GM12864 (cell line): ENCODE measurements at regions not wholly inside any gene's neighbourhood (a gene's known extent, or its start where the extent isn't known, plus 50 kb on each side); places are given as distances from the start of the nearest gene placed in this dataset.

ENCODE experiments used
- DNase-seq: peaks from one replicate; pipeline ENCODE4 v3.0.0-alpha.2; 2011; ENCODE audit warnings: low read depth
- H3K4me3 ChIP-seq: 2 replicates; pipeline ENCODE4 v1.5.1; 2011; ENCODE audit warnings: mild to moderate bottlenecking, low read depth, low read length, control low read depth
- TF ChIP-seq, protein P1 (sequence below): IDR thresholded peaks from 2 replicates; pipeline ENCODE4 v1.5.1; 2011; ENCODE audit warnings: low read depth, mild to moderate bottlenecking, moderate library complexity, low read length, control low read depth, inconsistent platforms; ENCODE audit errors: missing control alignments

DNA sequence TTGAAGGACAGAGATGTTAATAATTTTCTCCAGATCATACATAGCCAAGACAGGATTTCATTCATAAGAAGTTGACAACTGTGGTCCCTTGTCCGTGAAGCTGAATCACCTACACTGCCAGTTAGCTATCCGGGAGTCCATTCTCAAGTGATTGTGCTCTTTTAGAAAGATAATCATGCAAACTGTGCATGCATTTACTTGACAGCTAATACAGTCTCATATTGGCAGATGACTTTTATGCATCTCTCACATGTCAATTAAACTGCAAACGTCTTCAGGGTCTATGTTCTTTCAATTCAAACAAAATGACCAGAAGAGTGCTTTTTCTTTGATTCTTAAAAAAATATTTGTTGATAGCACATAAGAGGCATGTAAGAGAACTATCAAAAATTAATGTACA, 1572.9 kb downstream of the C4orf33 start:
- no peak for DNase-seq
- TF ChIP-seq, protein P1, sequence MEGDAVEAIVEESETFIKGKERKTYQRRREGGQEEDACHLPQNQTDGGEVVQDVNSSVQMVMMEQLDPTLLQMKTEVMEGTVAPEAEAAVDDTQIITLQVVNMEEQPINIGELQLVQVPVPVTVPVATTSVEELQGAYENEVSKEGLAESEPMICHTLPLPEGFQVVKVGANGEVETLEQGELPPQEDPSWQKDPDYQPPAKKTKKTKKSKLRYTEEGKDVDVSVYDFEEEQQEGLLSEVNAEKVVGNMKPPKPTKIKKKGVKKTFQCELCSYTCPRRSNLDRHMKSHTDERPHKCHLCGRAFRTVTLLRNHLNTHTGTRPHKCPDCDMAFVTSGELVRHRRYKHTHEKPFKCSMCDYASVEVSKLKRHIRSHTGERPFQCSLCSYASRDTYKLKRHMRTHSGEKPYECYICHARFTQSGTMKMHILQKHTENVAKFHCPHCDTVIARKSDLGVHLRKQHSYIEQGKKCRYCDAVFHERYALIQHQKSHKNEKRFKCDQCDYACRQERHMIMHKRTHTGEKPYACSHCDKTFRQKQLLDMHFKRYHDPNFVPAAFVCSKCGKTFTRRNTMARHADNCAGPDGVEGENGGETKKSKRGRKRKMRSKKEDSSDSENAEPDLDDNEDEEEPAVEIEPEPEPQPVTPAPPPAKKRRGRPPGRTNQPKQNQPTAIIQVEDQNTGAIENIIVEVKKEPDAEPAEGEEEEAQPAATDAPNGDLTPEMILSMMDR = no peak
- H3K4me3 ChIP-seq = no peak overlapping the region

DNA sequence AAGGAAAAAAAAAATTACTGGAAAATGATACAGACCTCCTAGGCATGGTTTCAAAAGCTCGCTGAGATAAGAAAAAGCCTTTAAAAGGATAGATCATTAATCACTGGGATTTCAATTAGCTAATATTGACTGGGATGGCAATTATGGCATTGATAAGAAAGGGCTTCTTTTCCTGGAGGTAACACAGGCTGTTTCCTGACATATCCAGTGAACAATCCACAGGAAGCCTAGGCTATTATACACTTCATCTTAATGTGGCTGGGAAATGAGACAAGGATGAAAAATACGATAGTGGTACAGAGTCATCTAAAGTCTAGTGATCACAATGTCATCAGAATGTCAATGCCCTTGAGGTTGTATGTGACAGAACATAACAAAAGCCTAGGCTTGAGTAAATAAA, 1579.3 kb downstream of the C4orf33 start:
- DNase-seq = no peak

DNA sequence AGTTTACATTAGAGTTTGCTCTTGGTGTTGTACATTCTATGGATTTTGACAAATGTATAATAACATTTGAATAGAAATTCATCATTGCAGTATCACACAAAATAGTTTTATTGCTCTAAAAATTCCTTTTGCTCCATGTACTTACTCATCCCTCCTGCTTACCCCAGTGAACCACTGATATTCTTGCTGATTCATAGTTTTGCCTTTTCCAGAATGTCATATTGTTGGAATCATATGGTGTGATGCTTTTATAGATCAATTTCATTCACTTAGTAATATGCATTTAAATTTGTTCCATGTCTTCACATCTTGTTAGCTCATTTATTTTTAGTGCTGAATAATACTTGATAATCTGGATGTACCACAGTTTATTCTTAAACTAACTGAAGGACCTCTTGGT, 1593.2 kb downstream of the C4orf33 start:
- DNase-seq = no peak
- TF ChIP-seq, protein P1 = no peak
- no peak overlapping the region for H3K4me3 ChIP-seq

More for the DNA sequence above, 1579.3 kb downstream of the C4orf33 start:
- no peak overlapping the region for H3K4me3 ChIP-seq
- TF ChIP-seq, protein P1 = no peak

DNA sequence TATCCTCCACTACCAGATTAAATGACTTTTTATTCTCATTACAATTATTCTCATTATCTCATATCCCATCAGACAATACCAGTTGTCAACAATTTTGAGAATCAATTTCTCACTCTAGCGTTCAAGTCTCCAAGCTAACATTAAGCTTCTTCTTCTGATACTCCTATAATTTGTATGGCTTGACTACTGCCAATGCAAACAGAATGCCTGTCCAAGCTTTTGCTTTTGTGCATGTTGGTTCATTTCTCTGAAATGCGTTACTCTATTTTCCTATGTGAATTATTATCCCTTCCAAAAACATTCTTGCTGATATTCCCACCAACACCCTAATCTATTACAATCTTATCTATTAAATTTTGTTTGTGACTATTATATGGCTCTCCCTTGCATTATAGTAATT, 1602.3 kb downstream of the C4orf33 start:
- no peak overlapping the region for H3K4me3 ChIP-seq
- TF ChIP-seq, protein P1 = no peak
- DNase-seq = no peak

DNA sequence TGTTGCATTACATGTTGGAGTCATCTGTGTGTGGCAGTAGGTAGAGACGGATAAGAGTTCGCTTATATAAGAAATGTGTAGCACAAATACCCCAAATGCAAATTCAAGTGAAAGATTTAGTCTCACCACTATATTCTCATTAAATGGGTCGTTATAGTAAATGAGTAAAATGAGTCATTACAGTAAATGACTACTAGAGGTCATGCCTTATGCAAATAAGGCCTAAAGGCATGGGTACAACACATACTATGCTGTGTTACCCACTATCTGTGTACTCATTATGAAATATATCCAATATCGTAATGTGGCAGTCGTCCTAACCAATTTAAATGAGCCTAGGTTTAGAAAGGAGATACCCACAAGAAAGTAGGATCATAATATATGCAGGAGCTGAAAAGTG, 1603.1 kb downstream of the C4orf33 start:
- TF ChIP-seq, protein P1 = no peak
- no peak for DNase-seq
- H3K4me3 ChIP-seq = no peak overlapping the region

DNA sequence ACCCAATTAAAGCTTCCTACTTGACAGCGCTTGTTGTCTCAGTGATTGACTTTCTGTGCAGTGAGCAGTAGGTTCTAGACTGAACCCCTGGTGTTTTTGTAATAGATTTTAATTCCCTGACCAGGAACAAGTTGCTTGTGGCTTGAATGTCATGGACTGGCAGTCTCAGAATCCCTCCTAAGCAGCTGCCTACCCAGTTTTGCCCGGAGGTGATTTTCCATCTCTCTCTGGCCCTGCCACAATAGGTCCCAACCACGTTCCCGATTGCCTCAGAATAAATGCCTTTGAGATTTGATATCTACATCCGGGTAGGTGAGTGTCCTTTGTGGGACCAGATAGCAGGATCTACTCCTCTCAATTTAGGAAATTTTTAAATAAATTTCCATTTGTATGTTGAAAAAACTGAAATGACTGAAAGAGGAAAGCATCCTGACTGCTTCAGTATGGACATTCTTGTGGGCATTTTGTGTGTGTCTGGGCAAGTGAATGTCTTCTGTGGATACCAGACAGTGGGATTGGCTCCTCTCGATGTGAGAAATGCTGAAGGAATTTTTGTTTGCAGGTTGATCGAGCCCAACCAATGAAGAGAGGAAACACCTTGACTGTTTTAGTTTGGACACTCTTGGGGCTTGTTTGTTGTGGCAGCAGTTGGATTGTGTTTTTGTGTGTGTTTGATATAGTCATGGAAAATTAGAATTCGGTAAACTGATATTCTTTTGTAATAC, 1607.4 kb downstream of the C4orf33 start:
- no peak overlapping the region for H3K4me3 ChIP-seq
- TF ChIP-seq, protein P1 = no peak
- DNase-seq = no peak

DNA sequence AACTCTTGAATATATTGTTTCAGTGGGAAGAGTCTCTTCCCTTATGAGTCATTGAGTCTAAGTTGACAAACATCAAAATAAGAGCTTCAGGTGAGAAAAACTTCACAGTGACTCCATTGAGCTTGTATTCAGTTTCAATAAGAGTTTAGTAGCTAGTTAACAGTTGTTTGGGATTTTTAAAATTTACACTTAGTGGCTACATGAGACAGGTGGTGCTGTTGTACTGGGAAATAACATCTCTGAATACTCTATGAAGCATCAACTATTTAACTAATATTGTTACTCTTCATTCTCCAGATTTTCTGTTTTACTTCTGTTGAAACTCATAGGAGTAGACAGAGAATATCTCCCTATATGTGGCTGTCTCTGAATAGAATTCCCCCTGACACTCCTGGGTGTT, 1609.1 kb downstream of the C4orf33 start:
- TF ChIP-seq, protein P1 = no peak
- H3K4me3 ChIP-seq = no peak overlapping the region
- no peak for DNase-seq
